ENCODE measurements at regions not wholly inside any gene's neighbourhood (a gene's known extent, or its start where the extent isn't known, plus 50 kb on each side); places are given as distances from the start of the nearest gene placed in this dataset.

- DNase-seq (no peak), ATAC-seq (no peak)
- intact Hi-C loops (cut with DNase I, micrococcal nuclease), result no loop called here
Observed at GRCh38 chr3:59160133-59160746, 110.4 kb upstream of the CFAP20DC start.

GRCh38 chr3:59153648-59154047 is 103.8 kb upstream of the CFAP20DC start:
- ATAC-seq, result no peak
- intact Hi-C loops (cut with DNase I, micrococcal nuclease), result no loop called here
- DNase-seq, result no peak

GRCh38 chr3:59152943-59153342 is 103.1 kb upstream of the CFAP20DC start:
- DNase-seq (no peak), ATAC-seq (no peak)
- intact Hi-C loops (cut with DNase I, micrococcal nuclease), result no loop called here

- ATAC-seq (peak; percentile 48), DNase-seq (peak in 1 of 2 donors; percentile 6)
- intact Hi-C loops (cut with DNase I, micrococcal nuclease), result no loop called here
Observed at GRCh38 chr3:59150039-59150438, 100.2 kb upstream of the CFAP20DC start.

- intact Hi-C loops (cut with DNase I, micrococcal nuclease), result no loop called here
- DNase-seq (no peak), ATAC-seq (no peak)
Observed at GRCh38 chr3:59149166-59149565, 99.3 kb upstream of the CFAP20DC start.

- intact Hi-C loops (cut with DNase I, micrococcal nuclease), result no loop called here
- DNase-seq, result no peak
- ATAC-seq, result no peak
Observed at GRCh38 chr3:59143447-59143846, 93.6 kb upstream of the CFAP20DC start.

GRCh38 chr3:59142556-59142955 is 92.7 kb upstream of the CFAP20DC start:
- intact Hi-C loops (cut with DNase I, micrococcal nuclease), result no loop called here
- ATAC-seq (no peak), DNase-seq (no peak)

GRCh38 chr3:59138966-59139365 is 89.1 kb upstream of the CFAP20DC start:
- DNase-seq (no peak), ATAC-seq (no peak)
- intact Hi-C loops (cut with DNase I, micrococcal nuclease), result no loop called here

- ATAC-seq (no peak), DNase-seq (no peak)
- intact Hi-C loops (cut with DNase I, micrococcal nuclease), result no loop called here
Observed at GRCh38 chr3:59137415-59137814, 87.6 kb upstream of the CFAP20DC start.

- ATAC-seq (no peak), DNase-seq (no peak)
- intact Hi-C loops (cut with DNase I, micrococcal nuclease), result no loop called here
Observed at GRCh38 chr3:59136081-59136480, 86.3 kb upstream of the CFAP20DC start.

GRCh38 chr3:59135096-59135495 is 85.3 kb upstream of the CFAP20DC start:
- intact Hi-C loops (cut with DNase I, micrococcal nuclease), result no loop called here
- DNase-seq, result no peak
- no peak for ATAC-seq

GRCh38 chr3:59133311-59133710 is 83.5 kb upstream of the CFAP20DC start:
- ATAC-seq (no peak), DNase-seq (no peak)
- intact Hi-C loops (cut with DNase I, micrococcal nuclease), result no loop called here

- no peak for ATAC-seq
- intact Hi-C loops (cut with DNase I, micrococcal nuclease), result no loop called here
- no peak for DNase-seq
Observed at GRCh38 chr3:59131016-59131766, 81.4 kb upstream of the CFAP20DC start.

GRCh38 chr3:59128685-59129084 is 78.9 kb upstream of the CFAP20DC start:
- intact Hi-C loops (cut with DNase I, micrococcal nuclease), result no loop called here
- ATAC-seq (no peak), DNase-seq (no peak)

- ATAC-seq (no peak), DNase-seq (no peak)
- intact Hi-C loops (cut with DNase I, micrococcal nuclease), result no loop called here
Observed at GRCh38 chr3:59127071-59127470, 77.2 kb upstream of the CFAP20DC start.

- intact Hi-C loops (cut with DNase I, micrococcal nuclease), result no loop called here
- no peak for ATAC-seq
- DNase-seq, result no peak
Observed at GRCh38 chr3:59126446-59126845, 76.6 kb upstream of the CFAP20DC start.

- DNase-seq, result no peak
- ATAC-seq, result no peak
- intact Hi-C loops (cut with DNase I, micrococcal nuclease), result no loop called here
Observed at GRCh38 chr3:59121346-59122144, 71.7 kb upstream of the CFAP20DC start.

GRCh38 chr3:59118928-59119327 is 69.1 kb upstream of the CFAP20DC start:
- no peak for ATAC-seq
- intact Hi-C loops (cut with DNase I, micrococcal nuclease), result no loop called here

GRCh38 chr3:59117396-59117795 is 67.6 kb upstream of the CFAP20DC start:
- DNase-seq, result no peak
- intact Hi-C loops (cut with DNase I, micrococcal nuclease), result no loop called here
- ATAC-seq, result no peak

More at GRCh38 chr3:59118928-59119327, 69.1 kb upstream of the CFAP20DC start:
- DNase-seq, result no peak

GRCh38 chr3:59116233-59116537 is 66.4 kb upstream of the CFAP20DC start:
- ATAC-seq (no peak), DNase-seq (no peak)
- intact Hi-C loops (cut with DNase I, micrococcal nuclease), result no loop called here
